HCT116 (cell line): ENCODE measurements at regions not wholly inside any gene's neighbourhood (a gene's known extent, or its start where the extent isn't known, plus 50 kb on each side); places are given as distances from the start of the nearest gene placed in this dataset.

ENCODE experiments used
- ATAC-seq: fragments of 200-7000 bp; cut with Tn5 transposase; 2 replicates; pipeline ENCODE4 v1.9.1; 2020; ENCODE audit warnings: mild to moderate bottlenecking, moderate library complexity
- BruUV-seq: library from RNA; stranded (reverse); fragments of 400-500 nt; replicated peaks from 2 replicates; lab custom pipeline; 2021; lab: Mats Ljungman, UMichigan
- CTCF ChIA-PET: fragments of 300-600 bp; sonication (Branson Sonifier 250); formaldehyde crosslinking; loops from one replicate; lab custom pipeline; 2021; ENCODE audit warnings: antibody characterized with exemption; lab: Charles Lee
- POLR2A ChIA-PET: fragments of 300-600, 350-600 bp; sonication (Branson Sonifier 250); formaldehyde crosslinking; loops from one replicate; lab custom pipeline; 2021; ENCODE audit warnings: antibody characterized with exemption; lab: Charles Lee
- RAD21 ChIA-PET, 2 experiments: fragments of 300-600 bp; sonication (Branson Sonifier 250); formaldehyde crosslinking; loops; one replicate each; lab custom pipeline; 2023; ENCODE audit warnings: low total read pairs in 2 of 2; ENCODE audit not compliant: uncharacterized antibody in 2 of 2, unreplicated experiment in 2 of 2, low non-redundant PET in 1 of 2; lab: Charles Lee
- DNase-seq: peaks from one replicate; pipeline ENCODE4 v3.0.0-alpha.2; 2010; ENCODE audit warnings: low read depth, low spot score
- H2AFZ ChIP-seq: fragments of 200-600 bp; shearing (Covaris generic), sonication (generic); 2 replicates; pipeline ENCODE4 v1.6.1; 2017; ENCODE audit warnings: low read depth, mixed run types, mixed read lengths, antibody characterized with exemption, low read length; ENCODE audit not compliant: poor library complexity, severe bottlenecking
- H3K27ac ChIP-seq: 2 replicates; pipeline ENCODE4 v1.5.1; 2012; ENCODE audit warnings: low read depth, low read length
- H3K27me3 ChIP-seq: fragments of 200-600 bp; sonication (generic); 2 replicates; pipeline ENCODE4 v1.6.1; 2016; ENCODE audit warnings: mixed run types, low read length, mixed read lengths; ENCODE audit not compliant: insufficient read depth
- H3K36me3 ChIP-seq, 2 experiments: fragments of 200-500 bp in 1 of 2; fragments of 200-600 bp in 1 of 2; sonication (Bioruptor generic) in 1 of 2; sonication (generic) in 1 of 2; 2 replicates each; pipeline versions ENCODE4 v1.5.1 to v1.6.1; 2014 to 2016; ENCODE audit warnings: low read length in 2 of 2, inconsistent platforms in 1 of 2, mixed read lengths in 1 of 2, mixed run types in 1 of 2; ENCODE audit not compliant: insufficient read depth in 2 of 2, control insufficient read depth in 1 of 2
- H3K4me1 ChIP-seq, 2 experiments: fragments of 200-600 bp in 1 of 2; sonication (generic) in 1 of 2; 2 replicates each; pipeline versions ENCODE4 v1.5.1 to v1.6.1; 2012 to 2017; ENCODE audit warnings: low read length in 2 of 2, inconsistent platforms in 1 of 2, mild to moderate bottlenecking in 1 of 2, mixed read lengths in 1 of 2, mixed run types in 1 of 2, moderate library complexity in 1 of 2; ENCODE audit not compliant: insufficient read depth in 2 of 2, control insufficient read depth in 1 of 2
- H3K4me2 ChIP-seq: fragments of 200-600 bp; sonication (generic); 2 replicates; pipeline ENCODE4 v1.6.1; 2017; ENCODE audit warnings: mixed run types, low read length, mixed read lengths
- H3K4me3 ChIP-seq, 2 experiments: fragments of 200-600 bp in 1 of 2; sonication (generic) in 1 of 2; replicated peaks in 1 of 2; 2 replicates each; pipeline ENCODE4 v1.5.1; 2011 to 2016; ENCODE audit warnings: low read length in 2 of 2, control low read depth in 1 of 2, low read depth in 1 of 2, mild to moderate bottlenecking in 1 of 2, mixed read lengths in 1 of 2, mixed run types in 1 of 2
- H3K79me2 ChIP-seq: fragments of 200-600 bp; sonication (generic); 2 replicates; pipeline ENCODE4 v1.6.1; 2017; ENCODE audit warnings: mild to moderate bottlenecking, mixed run types, low read length, moderate library complexity, mixed read lengths; ENCODE audit not compliant: insufficient read depth
- H3K9ac ChIP-seq: fragments of 200-600 bp; sonication (generic); 2 replicates; pipeline ENCODE4 v1.6.1; 2016; ENCODE audit warnings: low read length, mixed read lengths
- H3K9me2 ChIP-seq: fragments of 200-600 bp; sonication (generic), shearing (Covaris generic); 2 replicates; pipeline ENCODE4 v1.6.1; 2017; ENCODE audit warnings: mixed run types, mild to moderate bottlenecking, moderate library complexity; ENCODE audit not compliant: insufficient read depth
- H3K9me3 ChIP-seq, 2 experiments: fragments of 200-500 bp in 1 of 2; fragments of 200-600 bp in 1 of 2; sonication (Bioruptor generic) in 1 of 2; sonication (generic) in 1 of 2; 2 replicates each; pipeline ENCODE4 v1.6.1; 2014 to 2017; ENCODE audit warnings: low read length in 2 of 2, mixed read lengths in 2 of 2, inconsistent platforms in 1 of 2, low read depth in 1 of 2, mild to moderate bottlenecking in 1 of 2, mixed run types in 1 of 2, moderate library complexity in 1 of 2; ENCODE audit not compliant: control insufficient read depth in 1 of 2, insufficient read depth in 1 of 2
- H4K20me1 ChIP-seq: fragments of 200-600 bp; sonication (generic), shearing (Covaris generic); 2 replicates; pipeline ENCODE4 v1.6.1; 2017; ENCODE audit warnings: mixed run types, mild to moderate bottlenecking, moderate library complexity; ENCODE audit not compliant: insufficient read depth
- CBX3 ChIP-seq: IDR thresholded peaks from 2 replicates; pipeline ENCODE4 v1.6.1; 2012; ENCODE audit warnings: low read depth
- EZH2phosphoT487 ChIP-seq: fragments of 200-600 bp; IDR thresholded peaks from 2 replicates; pipeline ENCODE4 v1.6.1; 2018; ENCODE audit warnings: antibody characterized with exemption, borderline replicate concordance
- JUND ChIP-seq: IDR thresholded peaks from 2 replicates; pipeline ENCODE4 v1.6.1; 2012
- POLR2AphosphoS5 ChIP-seq: IDR thresholded peaks from 2 replicates; pipeline ENCODE4 v1.6.1; 2011; ENCODE audit warnings: mild to moderate bottlenecking, low read depth, low read length, moderate library complexity
- RAD21 ChIP-seq: IDR thresholded peaks from 2 replicates; pipeline ENCODE4 v1.6.1; 2012; ENCODE audit warnings: low read depth, mild to moderate bottlenecking
- SP1 ChIP-seq: IDR thresholded peaks from 2 replicates; pipeline ENCODE4 v1.6.1; 2012; ENCODE audit warnings: low read depth
- SRF ChIP-seq: IDR thresholded peaks from 2 replicates; pipeline ENCODE4 v1.6.1; 2012; ENCODE audit warnings: low read depth
- ZFX ChIP-seq: fragments of 450-650 bp; IDR thresholded peaks from 2 replicates; pipeline ENCODE4 v1.6.1; 2017
- intact Hi-C: fragments of 100-400 bp; cut with micrococcal nuclease; formaldehyde crosslinking; loops from 2 replicates; pipeline ENCODE4 v1.10.0; 2022
- TF ChIP-seq, protein P1 (sequence below): IDR thresholded peaks from 2 replicates; pipeline ENCODE4 v1.6.1; 2012; ENCODE audit warnings: low read depth

DNA sequence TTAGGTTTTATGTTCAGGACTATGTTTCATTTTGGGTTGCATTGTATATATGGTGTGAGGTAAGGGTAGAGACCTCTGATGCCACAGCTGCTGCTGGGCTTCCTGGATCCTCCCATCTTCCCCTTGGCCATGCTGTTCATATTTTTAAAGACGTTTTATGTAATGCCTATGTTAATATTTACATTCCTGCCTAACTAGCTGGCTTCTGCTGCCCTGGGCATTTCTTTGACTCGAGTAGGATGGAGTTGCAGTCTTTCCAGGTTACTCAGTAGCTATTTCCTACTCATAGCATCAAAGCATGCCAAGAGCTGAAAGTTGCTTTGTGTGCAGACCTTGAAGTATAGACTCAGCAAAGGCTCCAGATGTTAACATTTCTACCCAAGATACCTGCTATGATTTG, 220.5 kb upstream of the CADM1 start:
- ChIA-PET POLR2A (no interaction called here), CTCF (no interaction called here), RAD21 (no interaction called here)
- no peak overlapping the region for H3K27ac ChIP-seq
- intact Hi-C loops: no loop called here
- no peaks in the 10 kb centered on the region for H3K9me2 ChIP-seq
- no peaks in the 10 kb centered on the region for H3K79me2 ChIP-seq
- H3K36me3 ChIP-seq: no peaks in the 10 kb centered on the region
- no peak overlapping the region for H3K4me3 ChIP-seq
- no peak overlapping the region for H3K9ac ChIP-seq
- TF ChIP-seq SRF (no peak), ZFX (no peak), JUND (no peak), RAD21 (no peak), POLR2AphosphoS5 (no peak), SP1 (no peak), CBX3 (no peak), EZH2phosphoT487 (no peak)
- TF ChIP-seq, protein P1, sequence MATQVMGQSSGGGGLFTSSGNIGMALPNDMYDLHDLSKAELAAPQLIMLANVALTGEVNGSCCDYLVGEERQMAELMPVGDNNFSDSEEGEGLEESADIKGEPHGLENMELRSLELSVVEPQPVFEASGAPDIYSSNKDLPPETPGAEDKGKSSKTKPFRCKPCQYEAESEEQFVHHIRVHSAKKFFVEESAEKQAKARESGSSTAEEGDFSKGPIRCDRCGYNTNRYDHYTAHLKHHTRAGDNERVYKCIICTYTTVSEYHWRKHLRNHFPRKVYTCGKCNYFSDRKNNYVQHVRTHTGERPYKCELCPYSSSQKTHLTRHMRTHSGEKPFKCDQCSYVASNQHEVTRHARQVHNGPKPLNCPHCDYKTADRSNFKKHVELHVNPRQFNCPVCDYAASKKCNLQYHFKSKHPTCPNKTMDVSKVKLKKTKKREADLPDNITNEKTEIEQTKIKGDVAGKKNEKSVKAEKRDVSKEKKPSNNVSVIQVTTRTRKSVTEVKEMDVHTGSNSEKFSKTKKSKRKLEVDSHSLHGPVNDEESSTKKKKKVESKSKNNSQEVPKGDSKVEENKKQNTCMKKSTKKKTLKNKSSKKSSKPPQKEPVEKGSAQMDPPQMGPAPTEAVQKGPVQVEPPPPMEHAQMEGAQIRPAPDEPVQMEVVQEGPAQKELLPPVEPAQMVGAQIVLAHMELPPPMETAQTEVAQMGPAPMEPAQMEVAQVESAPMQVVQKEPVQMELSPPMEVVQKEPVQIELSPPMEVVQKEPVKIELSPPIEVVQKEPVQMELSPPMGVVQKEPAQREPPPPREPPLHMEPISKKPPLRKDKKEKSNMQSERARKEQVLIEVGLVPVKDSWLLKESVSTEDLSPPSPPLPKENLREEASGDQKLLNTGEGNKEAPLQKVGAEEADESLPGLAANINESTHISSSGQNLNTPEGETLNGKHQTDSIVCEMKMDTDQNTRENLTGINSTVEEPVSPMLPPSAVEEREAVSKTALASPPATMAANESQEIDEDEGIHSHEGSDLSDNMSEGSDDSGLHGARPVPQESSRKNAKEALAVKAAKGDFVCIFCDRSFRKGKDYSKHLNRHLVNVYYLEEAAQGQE: no peak
- H3K9me3 ChIP-seq: no peaks in the 10 kb centered on the region; a peak in 2 of 4 replicates
- ATAC-seq (no peak), DNase-seq (no peak)
- no peaks in the 10 kb centered on the region for H3K4me1 ChIP-seq
- H3K4me2 ChIP-seq: no peak overlapping the region
- H3K27me3 ChIP-seq: no peaks in the 10 kb centered on the region
- BruUV-seq: no TSS peak
- no peak overlapping the region for H2AFZ ChIP-seq
- H4K20me1 ChIP-seq: no peaks in the 10 kb centered on the region
